Glutamatergic neuron (in vitro differentiated cells): ENCODE measurements at regions not wholly inside any gene's neighbourhood (a gene's known extent, or its start where the extent isn't known, plus 50 kb on each side); places are given as distances from the start of the nearest gene placed in this dataset.

Experiments
- DNase-seq: peaks from one replicate; pipeline ENCODE4 v3.0.0; 2022
- H3K27ac Mint-ChIP-seq: one replicate; pipeline ENCODE4 v1.8.0; 2020; ENCODE audit warnings: mild to moderate bottlenecking, mixed read lengths, inconsistent platforms; ENCODE audit not compliant: unreplicated experiment
- H3K27me3 Mint-ChIP-seq: one replicate; pipeline ENCODE4 v1.8.0; 2020; ENCODE audit warnings: mild to moderate bottlenecking, moderate library complexity, mixed read lengths, inconsistent platforms; ENCODE audit not compliant: unreplicated experiment
- H3K36me3 Mint-ChIP-seq: one replicate; pipeline ENCODE4 v1.8.0; 2020; ENCODE audit warnings: mild to moderate bottlenecking, mixed read lengths, inconsistent platforms; ENCODE audit not compliant: unreplicated experiment
- H3K4me1 Mint-ChIP-seq: one replicate; pipeline ENCODE4 v1.8.0; 2020; ENCODE audit warnings: mild to moderate bottlenecking, low read depth, mixed read lengths, inconsistent platforms; ENCODE audit not compliant: unreplicated experiment
- H3K4me3 Mint-ChIP-seq: one replicate; pipeline ENCODE4 v1.8.0; 2020; ENCODE audit warnings: mild to moderate bottlenecking, mixed read lengths, inconsistent platforms; ENCODE audit not compliant: unreplicated experiment
- H3K9me3 Mint-ChIP-seq: one replicate; pipeline ENCODE4 v1.8.0; 2020; ENCODE audit warnings: mild to moderate bottlenecking, moderate library complexity, mixed read lengths, inconsistent platforms; ENCODE audit not compliant: unreplicated experiment
- TF ChIP-seq, protein P1 (sequence below): fragments of 200-600 bp; sonication (generic); IDR thresholded peaks from one replicate; pipeline ENCODE4 v1.5.0; 2021; ENCODE audit not compliant: partially characterized antibody, unreplicated experiment

- no peaks in the 10 kb centered on the region for H3K9me3 Mint-ChIP-seq
- DNase-seq, result no peak
- no peaks in the 10 kb centered on the region for H3K27me3 Mint-ChIP-seq
- TF ChIP-seq, protein P1, sequence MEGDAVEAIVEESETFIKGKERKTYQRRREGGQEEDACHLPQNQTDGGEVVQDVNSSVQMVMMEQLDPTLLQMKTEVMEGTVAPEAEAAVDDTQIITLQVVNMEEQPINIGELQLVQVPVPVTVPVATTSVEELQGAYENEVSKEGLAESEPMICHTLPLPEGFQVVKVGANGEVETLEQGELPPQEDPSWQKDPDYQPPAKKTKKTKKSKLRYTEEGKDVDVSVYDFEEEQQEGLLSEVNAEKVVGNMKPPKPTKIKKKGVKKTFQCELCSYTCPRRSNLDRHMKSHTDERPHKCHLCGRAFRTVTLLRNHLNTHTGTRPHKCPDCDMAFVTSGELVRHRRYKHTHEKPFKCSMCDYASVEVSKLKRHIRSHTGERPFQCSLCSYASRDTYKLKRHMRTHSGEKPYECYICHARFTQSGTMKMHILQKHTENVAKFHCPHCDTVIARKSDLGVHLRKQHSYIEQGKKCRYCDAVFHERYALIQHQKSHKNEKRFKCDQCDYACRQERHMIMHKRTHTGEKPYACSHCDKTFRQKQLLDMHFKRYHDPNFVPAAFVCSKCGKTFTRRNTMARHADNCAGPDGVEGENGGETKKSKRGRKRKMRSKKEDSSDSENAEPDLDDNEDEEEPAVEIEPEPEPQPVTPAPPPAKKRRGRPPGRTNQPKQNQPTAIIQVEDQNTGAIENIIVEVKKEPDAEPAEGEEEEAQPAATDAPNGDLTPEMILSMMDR, result no peak
- H3K4me3 Mint-ChIP-seq, result no peak overlapping the region
- no peaks in the 10 kb centered on the region for H3K36me3 Mint-ChIP-seq
- no peaks in the 10 kb centered on the region for H3K4me1 Mint-ChIP-seq
- no peak overlapping the region for H3K27ac Mint-ChIP-seq
These were observed 1155.3 kb downstream of the FSTL5 start for GRCh38 chr4:161008527-161008926.

DNA sequence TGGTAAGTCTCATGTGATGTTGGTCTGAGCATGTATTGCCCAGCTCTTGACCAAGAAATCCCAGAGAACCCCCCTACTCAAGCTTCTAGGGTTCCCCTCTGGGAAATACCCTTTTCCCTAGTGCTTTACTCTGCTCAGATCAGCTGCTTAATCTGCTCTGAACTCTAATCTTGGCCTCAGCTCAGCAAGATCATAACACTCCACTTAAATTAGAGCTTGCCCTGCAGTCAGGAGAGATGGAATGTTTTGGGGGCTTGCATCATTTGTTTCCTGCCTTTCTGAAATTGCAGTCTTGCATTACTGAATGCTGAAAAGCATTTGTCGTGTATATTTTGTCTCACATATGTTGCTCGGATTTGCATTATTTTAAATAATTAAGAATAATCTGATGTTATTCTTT is 1153.6 kb downstream of the FSTL5 start:
- H3K4me1 Mint-ChIP-seq, result no peaks in the 10 kb centered on the region
- DNase-seq, result no peak
- H3K27me3 Mint-ChIP-seq, result no peaks in the 10 kb centered on the region
- H3K36me3 Mint-ChIP-seq, result no peaks in the 10 kb centered on the region
- H3K9me3 Mint-ChIP-seq, result no peaks in the 10 kb centered on the region
- no peak overlapping the region for H3K4me3 Mint-ChIP-seq
- TF ChIP-seq, protein P1, result no peak
- no peak overlapping the region for H3K27ac Mint-ChIP-seq
